Activated naive CD4-positive, alpha-beta T cell treated with anti-CD3 and anti-CD28 coated beads for 36 hours (primary cell): ENCODE measurements at regions not wholly inside any gene's neighbourhood (a gene's known extent, or its start where the extent isn't known, plus 50 kb on each side); places are given as distances from the start of the nearest gene placed in this dataset.
"Not testable (repeated sequence)": the region's sequence is repeated elsewhere in the genome, so short reads cannot be mapped to it uniquely, and the experiment has no call there.

ENCODE experiments used
- CTCF ChIA-PET: fragments of 350-600 bp; sonication (Branson Sonifier 250); formaldehyde crosslinking; loops from one replicate; lab custom pipeline; 2021; ENCODE audit warnings: antibody characterized with exemption; lab: Charles Lee
- DNase-seq: peaks from one replicate; pipeline ENCODE4 v3.0.0-alpha.2; 2020
- H3K27ac Mint-ChIP-seq: one replicate; pipeline ENCODE4 v1.8.0; 2021; ENCODE audit warnings: mild to moderate bottlenecking, mixed read lengths
- H3K27me3 Mint-ChIP-seq: one replicate; pipeline ENCODE4 v1.8.0; 2021; ENCODE audit warnings: low read depth, mixed read lengths
- H3K36me3 Mint-ChIP-seq: one replicate; pipeline ENCODE4 v1.8.0; 2021; ENCODE audit warnings: low read depth, mixed read lengths
- H3K4me1 Mint-ChIP-seq: one replicate; pipeline ENCODE4 v1.8.0; 2021; ENCODE audit warnings: low read depth, mixed read lengths
- H3K4me3 Mint-ChIP-seq: one replicate; pipeline ENCODE4 v1.8.0; 2021; ENCODE audit warnings: mild to moderate bottlenecking, moderate library complexity, mixed read lengths
- H3K9me3 Mint-ChIP-seq: one replicate; pipeline ENCODE4 v1.8.0; 2021; ENCODE audit warnings: mixed read lengths
- intact Hi-C: fragments of 100-400 bp; cut with micrococcal nuclease; formaldehyde crosslinking; loops from one replicate; pipeline ENCODE4 v1.15.1; 2023

- DNase-seq, result no peak
- Mint-ChIP-seq H3K4me1 (no peaks in the 10 kb centered on the region), H3K36me3 (no peaks in the 10 kb centered on the region), H3K27ac (no peak overlapping the region), H3K9me3 (peaks cover 6% of the 10 kb centered on the region), H3K4me3 (no peak overlapping the region), H3K27me3 (no peaks in the 10 kb centered on the region)
- intact Hi-C loops, result no loop called here
- CTCF ChIA-PET, result no interaction called here
Observed at GRCh38 chr15:81686021-81686420, 312.0 kb upstream of the TMC3 start.

GRCh38 chr15:81685237-81685636, 311.2 kb upstream of the TMC3 start:
- no peaks in the 10 kb centered on the region for H3K36me3 Mint-ChIP-seq
- peaks cover 6% of the 10 kb centered on the region for H3K9me3 Mint-ChIP-seq
- CTCF ChIA-PET, result interaction anchor here (1.0 kb wide), 1 partner anchor 204 kb away, joined by 3 read pairs; no protein-coding TSS in a partner anchor
- no peak overlapping the region for H3K27ac Mint-ChIP-seq
- no peaks in the 10 kb centered on the region for H3K4me1 Mint-ChIP-seq
- no peak overlapping the region for H3K4me3 Mint-ChIP-seq
- H3K27me3 Mint-ChIP-seq, result peaks cover 2% of the 10 kb centered on the region
- no peak for DNase-seq
- intact Hi-C loops, result no loop called here

GRCh38 chr15:81680829-81681228, 306.8 kb upstream of the TMC3 start:
- H3K36me3 Mint-ChIP-seq, result peaks cover 2% of the 10 kb centered on the region
- intact Hi-C loops, result no loop called here
- DNase-seq, result no peak
- peaks cover 11% of the 10 kb centered on the region for H3K27me3 Mint-ChIP-seq
- H3K4me1 Mint-ChIP-seq, result no peaks in the 10 kb centered on the region
- peaks cover 17% of the 10 kb centered on the region for H3K9me3 Mint-ChIP-seq
- H3K27ac Mint-ChIP-seq, result no peak overlapping the region
- CTCF ChIA-PET, result no interaction called here
- H3K4me3 Mint-ChIP-seq, result no peak overlapping the region

- Mint-ChIP-seq H3K27ac (no peak overlapping the region), H3K36me3 (no peaks in the 10 kb centered on the region), H3K4me3 (no peak overlapping the region), H3K27me3 (no peaks in the 10 kb centered on the region), H3K9me3 (no peaks in the 10 kb centered on the region), H3K4me1 (no peaks in the 10 kb centered on the region)
- intact Hi-C loops, result no loop called here
- CTCF ChIA-PET, result no interaction called here
- DNase-seq, result no peak
Observed at GRCh38 chr15:81666839-81667238, 292.8 kb upstream of the TMC3 start.

- H3K27ac Mint-ChIP-seq, result no peak overlapping the region
- intact Hi-C loops, result no loop called here
- H3K36me3 Mint-ChIP-seq, result no peaks in the 10 kb centered on the region
- H3K4me1 Mint-ChIP-seq, result no peaks in the 10 kb centered on the region
- DNase-seq, result no peak
- CTCF ChIA-PET, result interaction anchor here (0.6 kb wide), 1 partner anchor 526 kb away, joined by 5 read pairs; no protein-coding TSS in a partner anchor
- H3K27me3 Mint-ChIP-seq, result no peaks in the 10 kb centered on the region
- H3K9me3 Mint-ChIP-seq, result no peaks in the 10 kb centered on the region
- H3K4me3 Mint-ChIP-seq, result no peak overlapping the region
Observed at GRCh38 chr15:81660976-81661375, 287.0 kb upstream of the TMC3 start.

GRCh38 chr15:81653259-81653658, 279.2 kb upstream of the TMC3 start:
- no peak for DNase-seq
- Mint-ChIP-seq H3K4me3 (no peak overlapping the region), H3K27me3 (peaks cover 1% of the 10 kb centered on the region), H3K9me3 (peaks cover 1% of the 10 kb centered on the region), H3K4me1 (no peaks in the 10 kb centered on the region), H3K36me3 (no peaks in the 10 kb centered on the region), H3K27ac (no peak overlapping the region)
- CTCF ChIA-PET, result no interaction called here
- intact Hi-C loops, result no loop called here

- intact Hi-C loops, result no loop called here
- Mint-ChIP-seq H3K36me3 (no peaks in the 10 kb centered on the region), H3K9me3 (peaks cover 2% of the 10 kb centered on the region), H3K27ac (no peak overlapping the region), H3K4me1 (no peaks in the 10 kb centered on the region), H3K4me3 (no peak overlapping the region), H3K27me3 (peaks cover 5% of the 10 kb centered on the region)
- no peak for DNase-seq
- CTCF ChIA-PET, result no interaction called here
Observed at GRCh38 chr15:81645470-81645869, 271.5 kb upstream of the TMC3 start.

GRCh38 chr15:81643771-81644170, 269.8 kb upstream of the TMC3 start:
- CTCF ChIA-PET, result no interaction called here
- no peak overlapping the region for H3K4me3 Mint-ChIP-seq

GRCh38 chr15:81642451-81642990, 268.5 kb upstream of the TMC3 start:
- CTCF ChIA-PET, result interaction anchor here (0.7 kb wide), 1 partner anchor 70 kb away, joined by 3 read pairs; no protein-coding TSS in a partner anchor
- Mint-ChIP-seq H3K9me3 (peaks cover 2% of the 10 kb centered on the region), H3K4me1 (no peaks in the 10 kb centered on the region), H3K27ac (no peak overlapping the region), H3K27me3 (peaks cover 11% of the 10 kb centered on the region), H3K36me3 (no peaks in the 10 kb centered on the region), H3K4me3 (no peak overlapping the region)
- DNase-seq, result no peak
- intact Hi-C loops, result no loop called here

More at GRCh38 chr15:81643771-81644170, 269.8 kb upstream of the TMC3 start:
- Mint-ChIP-seq H3K27me3 (peaks cover 11% of the 10 kb centered on the region), H3K27ac (no peak overlapping the region), H3K4me1 (no peaks in the 10 kb centered on the region), H3K9me3 (peaks cover 2% of the 10 kb centered on the region), H3K36me3 (no peaks in the 10 kb centered on the region)
- no peak for DNase-seq
- intact Hi-C loops, result no loop called here

- DNase-seq, H3K27ac Mint-ChIP-seq, intact Hi-C loops, H3K27me3 Mint-ChIP-seq, H3K4me3 Mint-ChIP-seq, H3K9me3 Mint-ChIP-seq, H3K36me3 Mint-ChIP-seq, CTCF ChIA-PET, H3K4me1 Mint-ChIP-seq: not testable (repeated sequence)
Observed at GRCh38 chr15:81636064-81636463, 262.1 kb upstream of the TMC3 start.

- intact Hi-C loops, result no loop called here
- no peak for DNase-seq
- Mint-ChIP-seq H3K27ac (no peak overlapping the region), H3K36me3 (no peaks in the 10 kb centered on the region), H3K4me3 (no peak overlapping the region), H3K9me3 (peaks cover under 1% of the 10 kb centered on the region), H3K4me1 (no peaks in the 10 kb centered on the region), H3K27me3 (peaks cover 3% of the 10 kb centered on the region)
- CTCF ChIA-PET, result no interaction called here
Observed at GRCh38 chr15:81633889-81634288, 259.9 kb upstream of the TMC3 start.

- DNase-seq, result no peak
- H3K9me3 Mint-ChIP-seq, result peaks cover 5% of the 10 kb centered on the region
- CTCF ChIA-PET, result no interaction called here
Observed at GRCh38 chr15:81625896-81626295, 251.9 kb upstream of the TMC3 start.

GRCh38 chr15:81619002-81619401, 245.0 kb upstream of the TMC3 start:
- intact Hi-C loops, result no loop called here
- Mint-ChIP-seq H3K4me1 (no peaks in the 10 kb centered on the region), H3K9me3 (no peaks in the 10 kb centered on the region), H3K36me3 (no peaks in the 10 kb centered on the region), H3K27me3 (peaks cover 8% of the 10 kb centered on the region), H3K4me3 (no peak overlapping the region), H3K27ac (no peak overlapping the region)
- no peak for DNase-seq
- CTCF ChIA-PET, result no interaction called here

More at GRCh38 chr15:81625896-81626295, 251.9 kb upstream of the TMC3 start:
- Mint-ChIP-seq H3K4me1 (no peaks in the 10 kb centered on the region), H3K27me3 (peaks cover 18% of the 10 kb centered on the region), H3K4me3 (no peak overlapping the region), H3K27ac (no peak overlapping the region), H3K36me3 (no peaks in the 10 kb centered on the region)
- intact Hi-C loops, result no loop called here
